ENCODE measurements at regions not wholly inside any gene's neighbourhood (a gene's known extent, or its start where the extent isn't known, plus 50 kb on each side); places are given as distances from the start of the nearest gene placed in this dataset.
"Not testable (repeated sequence)": the region's sequence is repeated elsewhere in the genome, so short reads cannot be mapped to it uniquely, and the experiment has no call there.

DNA sequence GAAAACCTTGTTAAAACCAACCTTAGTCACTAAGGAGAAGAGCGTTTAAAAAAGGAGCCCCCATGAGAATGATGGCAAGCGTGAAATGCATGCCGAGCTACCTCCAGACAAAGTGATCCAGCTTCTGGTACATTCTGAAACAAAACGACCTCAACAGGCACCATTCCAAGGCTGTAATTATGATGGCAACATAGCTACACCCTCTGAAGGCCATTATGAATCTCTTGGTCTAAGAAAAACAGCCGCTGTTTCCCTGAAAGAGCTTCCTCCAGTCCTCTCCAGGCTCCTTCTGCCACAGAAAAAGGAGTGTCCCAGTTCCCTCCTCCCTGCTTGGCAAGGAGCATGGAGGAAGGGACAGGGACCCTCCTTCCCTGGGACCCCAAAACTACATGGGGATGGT, 50.0 kb upstream of the ABLIM1 start:
- no peak for DNase-seq

DNA sequence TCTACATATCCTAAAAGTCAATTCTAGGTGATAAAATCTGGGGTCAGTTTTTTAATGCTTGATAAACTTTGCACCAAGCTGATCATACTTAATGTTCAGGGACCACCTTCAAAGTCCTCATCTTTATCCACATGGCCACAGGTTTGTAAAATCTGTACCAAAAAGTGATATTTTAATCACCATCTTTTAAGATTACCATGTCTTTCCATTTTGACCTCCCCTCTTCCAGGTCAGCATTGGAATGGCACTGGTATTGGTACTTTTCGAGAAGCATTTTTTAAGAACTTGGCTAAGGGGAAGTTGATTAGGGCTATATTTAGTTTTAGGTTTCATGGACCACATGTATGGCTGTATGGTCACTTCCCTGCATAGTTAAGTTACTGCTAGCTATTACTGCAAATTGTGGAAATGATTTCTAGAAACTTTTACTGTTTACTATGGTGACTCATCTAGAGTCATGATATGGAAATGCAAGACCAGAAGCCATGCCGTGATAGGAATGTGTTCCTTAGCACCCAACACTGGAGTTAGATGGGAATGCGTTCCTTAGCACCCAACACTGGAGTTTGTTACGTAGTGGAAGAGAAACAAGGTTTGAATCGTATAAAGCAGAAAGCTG, 50.8 kb upstream of the ABLIM1 start:
- no peak for DNase-seq

DNA sequence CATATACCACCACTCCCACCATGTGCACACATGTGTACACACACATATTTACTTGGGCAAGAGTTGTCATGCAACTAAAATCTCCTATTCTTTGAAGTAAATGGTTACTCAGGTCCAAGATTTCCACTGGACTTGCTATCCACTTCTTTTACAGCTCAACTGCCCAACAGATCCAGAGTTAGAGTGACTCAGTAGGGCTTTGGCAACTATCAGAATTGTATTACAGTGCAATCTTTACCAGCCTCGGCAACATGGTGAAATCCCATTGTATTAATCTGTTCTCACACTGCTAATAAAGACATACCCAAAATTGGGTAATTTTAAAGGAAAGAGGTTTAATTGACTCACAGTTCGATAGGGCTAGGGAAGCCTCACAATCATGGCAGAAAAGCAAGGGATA, 51.9 kb upstream of the ABLIM1 start:
- DNase-seq = no peak

DNA sequence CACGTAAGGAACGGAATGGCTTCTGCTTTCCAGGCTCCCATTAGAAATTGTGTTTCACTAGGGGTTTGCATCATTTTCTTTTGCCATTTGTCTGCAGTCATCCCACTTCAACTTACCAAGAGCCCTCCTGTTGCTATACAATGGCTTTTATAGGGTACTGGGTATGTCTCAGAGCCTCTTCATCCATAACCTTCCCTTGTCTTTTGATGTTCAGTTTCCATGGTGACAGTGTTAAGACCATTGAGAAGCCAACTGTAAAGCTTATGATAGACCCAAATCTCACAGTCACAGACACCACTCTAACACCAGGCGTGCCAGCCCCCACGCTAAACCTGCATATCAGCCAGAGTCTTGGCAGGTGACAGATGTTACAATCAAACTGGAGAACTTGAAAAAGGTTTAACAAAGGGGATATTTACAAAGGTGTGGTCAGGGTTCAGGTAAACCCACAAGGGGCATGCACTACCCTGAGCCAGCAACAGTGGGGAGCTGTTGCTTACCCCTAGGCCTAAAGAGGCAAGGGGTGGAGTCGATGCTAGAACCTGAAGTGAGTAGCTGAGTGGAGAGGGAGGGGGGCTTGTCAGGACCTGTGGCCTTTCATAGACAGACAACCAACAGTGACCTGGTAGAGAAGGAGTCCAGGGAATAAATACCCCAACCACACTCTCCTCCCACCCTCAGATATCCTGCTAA, 53.2 kb upstream of the ABLIM1 start:
- no peak for DNase-seq

DNA sequence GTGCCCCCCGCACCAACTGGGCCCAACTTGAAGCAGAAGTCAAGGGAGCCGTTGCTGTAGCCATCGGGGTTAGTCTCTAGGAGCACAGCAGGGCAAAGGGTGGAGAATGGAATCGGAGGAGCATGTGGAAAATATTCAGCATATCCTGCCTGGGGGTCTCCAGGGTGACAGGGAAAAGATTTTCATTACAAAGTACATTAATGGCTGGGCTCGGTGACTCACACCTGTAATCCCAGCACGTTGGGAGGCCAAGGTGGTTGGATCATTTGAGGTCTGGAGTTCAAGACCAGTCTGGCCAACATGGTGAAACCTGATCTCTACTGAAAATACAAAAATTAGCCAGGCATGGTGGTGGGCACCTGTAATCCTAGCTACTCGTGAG, 53.8 kb upstream of the ABLIM1 start:
- DNase-seq = no peak

DNA sequence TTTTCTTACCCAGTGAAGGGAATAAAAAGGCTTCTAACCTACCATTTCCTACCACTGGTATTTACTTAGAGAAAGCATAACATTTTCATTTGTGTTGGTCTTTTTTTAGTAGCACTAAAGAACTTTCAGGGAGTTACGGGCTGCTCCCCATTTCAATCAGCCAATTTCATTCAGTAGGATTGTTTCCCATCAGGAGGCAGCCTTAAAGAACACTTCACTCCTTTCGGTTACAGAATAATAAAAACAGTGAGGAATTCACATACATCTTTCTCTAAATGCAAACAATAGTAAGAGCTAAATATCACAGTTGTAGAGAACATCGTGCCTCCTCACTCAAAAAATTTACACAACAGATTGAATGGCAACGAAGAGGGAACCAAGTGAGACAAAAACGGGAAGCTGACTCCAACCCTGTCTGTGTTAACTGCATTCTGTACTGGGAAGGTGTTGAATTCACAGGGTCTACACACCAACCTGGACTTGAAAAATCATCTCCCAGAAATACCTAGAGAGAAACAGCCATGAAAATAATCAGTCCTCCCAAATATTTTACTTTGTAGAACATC, 55.5 kb upstream of the ABLIM1 start:
- no peak for DNase-seq

DNA sequence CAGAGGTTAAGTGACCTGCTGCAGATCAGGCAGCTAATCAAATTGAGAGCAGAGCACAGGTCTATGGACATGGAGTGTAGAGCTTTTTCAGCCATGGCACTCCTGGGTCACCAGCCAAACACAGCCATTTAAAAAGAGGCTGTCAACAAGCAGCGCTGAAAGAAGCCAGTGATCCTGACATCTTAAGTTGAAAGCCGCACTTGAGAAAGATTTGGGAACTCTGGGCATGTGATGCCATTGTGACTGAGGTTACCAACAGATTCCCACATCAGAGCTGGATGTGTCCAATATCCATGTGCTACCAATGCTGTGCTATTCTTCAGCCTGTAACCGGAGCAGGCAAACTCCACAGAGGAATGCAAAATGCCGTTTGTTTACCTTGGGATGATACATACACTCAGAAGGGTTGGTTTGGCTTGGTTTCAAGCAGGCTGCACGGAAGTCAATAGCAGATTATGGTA, 56.2 kb upstream of the ABLIM1 start:
- DNase-seq = peak; percentile 44

DNA sequence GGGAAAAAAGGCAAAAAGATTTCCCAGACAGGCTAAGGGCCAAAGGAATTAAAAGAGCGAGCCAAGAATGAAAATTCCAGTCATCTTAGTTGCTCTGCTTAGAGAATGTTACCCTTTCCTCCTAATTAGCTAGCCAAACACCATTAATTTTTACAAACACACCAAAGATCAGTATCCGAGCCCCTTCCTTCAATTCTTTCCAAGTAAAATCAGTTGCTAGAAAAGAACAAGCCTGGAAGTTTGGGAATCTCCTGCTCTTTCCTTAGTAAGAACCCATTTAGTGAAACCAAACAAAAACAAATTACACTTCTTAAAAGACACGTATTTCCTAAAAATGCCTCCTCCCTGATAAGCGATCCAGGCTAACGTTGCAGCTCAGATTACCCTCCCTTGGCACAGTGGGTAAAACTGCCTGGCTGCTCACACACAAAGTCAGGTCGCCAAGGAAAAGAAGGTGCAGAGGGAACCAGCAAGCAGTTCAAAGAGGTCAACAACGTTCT, 57.1 kb upstream of the ABLIM1 start:
- DNase-seq = no peak

DNA sequence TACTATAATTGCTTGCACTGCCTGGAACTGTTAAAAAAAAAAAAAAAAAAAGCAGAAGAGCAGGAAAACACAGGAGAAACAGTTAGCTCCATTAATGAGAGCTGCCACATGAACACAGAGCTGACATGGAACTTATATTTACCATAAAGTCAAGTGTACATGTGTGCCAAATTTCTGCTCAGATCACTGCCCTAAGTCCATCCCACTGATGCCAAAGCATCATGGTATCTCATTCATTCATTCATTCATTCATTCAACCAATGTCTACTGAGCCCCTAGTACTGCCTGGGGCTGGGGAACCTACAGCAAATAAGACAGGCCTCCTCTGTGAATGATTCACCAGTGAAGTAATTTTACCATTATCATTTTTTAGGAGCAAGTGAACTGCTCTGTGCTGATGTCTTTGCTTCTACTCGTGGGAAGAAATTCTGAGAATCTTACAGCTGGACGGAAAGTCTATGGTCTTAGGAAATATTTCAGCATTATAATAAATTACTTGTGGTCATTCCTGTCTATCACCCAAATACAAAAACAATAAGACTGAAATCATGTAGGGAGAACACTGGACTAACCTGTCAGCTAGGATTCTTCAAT, 58.8 kb upstream of the ABLIM1 start:
- DNase-seq = no peak

DNA sequence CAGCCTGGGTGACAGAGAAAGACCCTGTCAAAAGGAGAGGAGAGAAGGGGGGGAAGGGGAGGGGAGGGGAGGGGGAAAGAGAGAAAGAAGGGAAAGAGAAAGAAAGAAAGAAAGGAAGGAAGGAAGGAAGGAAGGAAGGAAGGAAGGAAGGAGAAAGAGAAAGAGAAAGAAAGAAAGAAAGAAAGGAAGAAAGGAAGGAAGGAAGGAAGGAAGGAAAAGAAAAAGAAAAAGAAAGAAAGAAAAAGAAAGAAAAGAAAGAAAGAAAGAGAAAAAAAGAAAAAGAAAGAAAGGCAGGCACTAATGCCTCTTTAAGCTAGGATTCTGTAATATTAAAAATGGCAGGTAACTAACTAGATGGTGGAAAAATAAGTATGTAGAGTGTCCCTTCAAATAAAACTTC, 59.8 kb upstream of the ABLIM1 start:
- not testable (repeated sequence) for DNase-seq

DNA sequence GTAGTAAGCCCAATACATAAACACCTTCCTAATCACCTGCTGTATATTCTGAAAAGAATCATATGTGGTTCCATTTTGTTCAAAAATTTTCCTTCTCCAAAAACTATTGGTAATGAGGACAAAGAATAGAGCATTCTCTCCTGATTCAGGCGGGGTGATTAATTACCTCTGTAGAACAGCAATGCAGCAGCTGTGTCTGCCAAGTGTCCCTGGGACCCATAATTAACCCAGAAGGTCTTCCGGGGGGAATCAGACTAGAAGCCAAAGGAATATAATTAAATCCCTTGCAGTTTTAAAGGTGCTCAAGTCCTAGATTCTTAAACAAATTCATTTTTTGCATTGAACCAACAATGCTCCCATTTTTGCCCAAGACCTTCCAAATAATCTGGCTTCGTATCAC, 60.3 kb upstream of the ABLIM1 start:
- DNase-seq = no peak

DNA sequence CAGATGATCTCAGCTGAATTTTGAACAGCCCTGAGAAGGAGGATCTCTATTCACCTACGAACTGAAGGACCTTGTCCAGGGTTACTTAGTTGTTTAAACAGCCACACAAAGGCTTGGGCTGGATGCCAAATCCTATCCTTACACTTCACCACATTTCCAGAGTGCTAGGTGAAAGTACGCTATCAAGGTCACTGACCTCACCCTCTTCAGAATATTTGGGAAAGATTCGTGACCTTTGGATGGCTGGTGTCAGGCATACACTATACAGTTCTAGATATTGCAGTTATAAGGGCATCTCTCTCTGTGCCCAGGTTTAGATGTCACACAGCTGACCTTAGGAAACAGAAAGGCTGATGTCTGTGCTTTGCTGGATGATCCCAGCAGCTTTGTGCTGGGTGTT, 61.2 kb upstream of the ABLIM1 start:
- DNase-seq = no peak

DNA sequence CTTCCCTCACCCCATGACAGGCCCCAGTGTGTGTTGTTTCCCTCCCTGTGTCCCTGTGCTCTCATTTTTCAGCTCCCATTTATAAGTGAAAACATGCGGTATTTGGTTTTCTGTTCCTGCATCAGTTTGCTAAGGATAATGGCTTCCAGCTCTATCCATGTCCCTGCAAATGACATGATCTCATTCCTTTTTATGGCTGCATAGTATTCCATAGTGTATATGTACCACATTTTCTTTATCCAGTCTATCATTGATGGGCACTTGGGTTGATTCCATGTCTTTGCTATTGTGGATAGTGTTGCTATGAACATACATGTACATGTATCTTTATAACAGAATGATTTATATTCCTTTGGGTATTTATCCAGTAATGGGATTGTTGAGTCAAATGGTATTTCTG, 61.9 kb upstream of the ABLIM1 start:
- not testable (repeated sequence) for DNase-seq

DNA sequence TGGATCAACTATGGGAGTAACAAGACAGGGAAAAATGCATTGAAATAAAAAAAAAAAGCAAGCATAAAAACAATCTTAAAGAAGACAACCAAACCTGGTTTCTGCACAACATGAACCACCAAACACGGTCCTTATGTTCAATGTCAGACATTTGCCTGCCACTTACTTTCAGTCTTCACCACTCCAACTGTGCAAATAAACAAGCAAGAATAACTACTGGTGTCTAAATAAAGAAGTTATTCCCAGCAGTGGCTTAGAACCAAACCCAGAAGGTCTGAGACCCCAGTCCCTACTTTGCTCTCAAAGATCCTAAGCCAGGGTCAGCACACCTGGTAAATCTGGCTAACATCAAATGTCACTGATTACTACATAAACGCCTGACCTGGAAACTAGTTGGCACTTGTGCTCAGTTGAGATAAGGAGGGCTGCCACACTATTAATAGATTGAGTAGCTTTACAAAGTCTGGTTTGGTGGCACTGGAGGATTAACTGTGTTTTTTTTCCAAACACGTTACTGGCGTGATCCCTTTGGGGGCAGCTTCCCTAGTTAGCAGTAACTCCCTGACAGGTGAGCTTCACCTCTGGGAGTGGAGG, 62.7 kb upstream of the ABLIM1 start:
- no peak for DNase-seq

DNA sequence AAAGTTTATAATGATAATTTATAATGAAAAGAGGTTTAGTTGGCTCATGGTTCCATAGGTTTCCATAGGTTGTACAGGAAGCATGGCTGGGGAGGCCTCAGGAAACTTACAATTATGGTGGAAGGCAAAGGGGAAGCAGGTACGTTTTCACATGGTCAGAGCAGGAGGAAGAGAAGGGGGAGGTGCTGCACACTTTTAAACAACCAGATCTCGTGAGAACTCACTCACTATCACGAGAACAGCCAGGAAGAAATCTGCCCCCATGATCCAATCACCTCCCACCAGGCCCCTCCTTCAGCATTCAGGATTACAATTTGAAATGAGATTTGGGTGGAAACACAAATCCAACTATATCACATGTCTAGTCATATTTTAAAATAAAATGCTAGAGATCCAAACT, 64.1 kb upstream of the ABLIM1 start:
- not testable (repeated sequence) for DNase-seq

DNA sequence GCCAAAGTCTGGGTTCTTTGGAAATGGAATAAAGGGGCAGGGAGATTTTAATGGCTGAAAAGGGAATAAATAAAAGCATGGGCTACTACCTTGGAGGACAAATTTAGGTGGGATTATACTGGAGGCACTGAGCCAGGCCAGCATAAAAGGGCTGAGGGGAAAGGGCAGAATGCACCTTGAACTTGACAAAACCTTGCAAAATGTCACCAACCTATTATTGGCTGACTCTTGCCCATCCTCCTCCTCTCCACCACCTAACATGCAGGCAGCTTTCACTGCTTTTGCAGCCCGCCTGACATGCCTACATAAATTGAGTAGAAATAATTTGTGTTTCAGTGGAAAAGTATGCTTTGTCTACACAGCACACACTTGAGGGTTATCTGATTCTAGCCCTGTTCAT, 65.3 kb upstream of the ABLIM1 start:
- no peak for DNase-seq

DNA sequence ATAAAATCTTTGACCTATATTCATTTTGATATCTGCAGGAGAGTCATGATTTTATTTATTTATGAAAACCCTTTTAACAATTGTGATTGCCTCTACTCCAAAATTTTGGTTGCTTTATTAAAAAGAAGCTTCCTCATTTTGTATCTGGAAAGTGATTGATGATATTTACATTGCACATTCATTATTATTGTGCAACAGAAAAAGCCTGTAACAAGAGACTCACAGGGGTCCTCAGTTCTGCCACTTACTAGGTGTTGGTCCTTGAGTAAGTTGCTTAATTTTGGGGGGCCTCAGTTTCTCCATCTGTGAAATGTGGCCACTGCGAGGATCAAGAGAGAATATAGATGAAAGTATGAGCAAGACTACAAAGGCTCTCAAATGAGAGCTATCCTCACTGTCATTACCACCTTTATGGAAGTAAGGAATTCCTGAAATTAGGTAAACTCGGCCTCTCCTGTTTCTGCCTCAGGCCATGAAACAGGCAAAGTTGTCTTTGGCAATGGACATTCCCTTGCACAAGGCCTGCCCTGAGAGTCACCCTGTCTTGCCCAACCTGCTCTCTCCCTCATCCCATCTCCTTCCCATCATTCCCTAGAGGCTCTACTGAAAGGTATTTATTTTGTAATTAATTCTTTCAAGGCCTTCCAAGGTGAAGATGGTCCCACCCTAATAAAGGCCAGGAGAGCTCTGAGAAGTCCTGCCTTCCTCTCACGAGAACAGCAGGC, 66.1 kb upstream of the ABLIM1 start:
- DNase-seq = no peak

DNA sequence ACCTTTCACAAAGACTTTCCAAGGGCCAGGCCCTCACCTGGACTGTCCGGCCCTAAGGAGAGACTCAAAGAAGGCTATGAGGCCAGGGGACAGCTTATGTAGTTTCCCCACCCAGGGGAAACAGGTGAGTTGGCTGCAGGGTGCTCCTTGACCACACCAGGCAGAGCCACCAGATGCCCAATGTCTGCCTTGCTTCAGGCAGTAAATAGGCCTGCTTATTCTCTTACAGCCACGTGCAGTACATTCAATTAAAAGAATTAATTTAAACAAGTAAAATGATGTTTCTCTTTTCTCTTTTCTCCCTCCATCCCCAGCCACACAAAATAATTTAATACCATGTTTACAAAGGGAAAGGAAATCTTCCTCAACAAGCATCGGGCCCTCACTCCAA, 66.6 kb upstream of the ABLIM1 start:
- no peak for DNase-seq

DNA sequence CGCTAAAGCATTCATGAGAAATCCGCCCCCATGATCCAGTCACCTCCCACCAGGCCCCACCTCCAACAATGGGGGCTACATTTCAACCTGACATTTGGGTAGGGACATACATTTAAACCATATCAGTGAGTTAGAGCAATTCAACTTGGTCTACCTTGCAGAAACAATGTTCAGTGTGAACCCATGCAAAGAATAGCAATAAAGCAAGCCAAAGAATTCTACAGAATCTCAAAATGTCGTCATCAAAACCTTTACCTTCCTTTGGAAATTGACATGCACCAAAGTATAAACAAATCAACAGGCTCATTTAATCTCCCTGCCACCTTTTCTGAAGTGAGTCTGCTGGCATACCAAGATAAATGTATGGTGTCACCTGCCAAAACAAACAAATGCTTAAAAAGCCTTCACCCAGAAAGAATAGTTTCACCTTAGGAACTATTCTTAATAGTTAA, 68.8 kb upstream of the ABLIM1 start:
- no peak for DNase-seq

DNA sequence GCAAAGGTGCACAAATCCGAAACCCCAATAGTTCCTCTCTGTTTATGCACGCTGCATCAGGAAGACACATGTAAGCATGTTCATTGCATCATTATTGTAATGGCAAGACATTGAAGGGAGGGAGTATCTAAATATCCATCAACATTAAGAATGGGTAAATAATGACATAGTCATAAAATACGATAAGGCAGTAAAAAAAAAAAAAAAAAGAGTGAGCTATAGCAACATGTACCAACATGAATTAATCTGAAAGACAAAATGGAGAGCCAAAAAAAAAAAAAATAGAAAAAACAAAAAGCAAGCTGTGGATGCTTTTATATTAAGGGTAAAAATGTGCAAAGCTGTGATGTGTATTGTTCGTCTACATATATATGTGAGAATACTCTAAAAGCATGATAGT, 70.2 kb upstream of the ABLIM1 start:
- no peak for DNase-seq

DNA sequence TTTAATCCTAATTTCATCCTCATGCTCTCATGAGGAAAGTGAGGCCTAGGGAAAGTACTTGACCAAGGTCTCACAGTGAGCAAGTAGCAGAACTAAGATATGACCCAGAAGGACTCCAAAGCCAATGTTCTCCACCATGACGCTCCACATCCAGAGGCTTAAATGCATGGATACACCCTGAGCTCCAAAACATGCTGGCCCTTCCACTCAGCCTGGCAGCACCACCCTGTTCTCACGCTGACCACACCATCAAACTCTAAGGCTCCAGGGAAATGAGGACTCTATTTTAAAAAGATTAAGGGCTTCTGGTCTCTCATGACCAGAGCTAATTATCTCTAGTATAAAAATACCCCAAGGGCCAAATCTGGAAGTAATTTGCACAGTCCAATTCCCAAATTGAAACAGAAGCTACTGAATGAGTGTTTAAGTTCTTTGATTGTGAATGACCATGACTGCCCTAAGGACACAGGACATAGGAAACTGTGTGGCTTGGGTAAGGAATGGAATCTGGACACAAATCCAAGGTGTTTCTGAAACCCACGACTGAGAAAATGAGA, 71.1 kb upstream of the ABLIM1 start:
- no peak for DNase-seq

DNA sequence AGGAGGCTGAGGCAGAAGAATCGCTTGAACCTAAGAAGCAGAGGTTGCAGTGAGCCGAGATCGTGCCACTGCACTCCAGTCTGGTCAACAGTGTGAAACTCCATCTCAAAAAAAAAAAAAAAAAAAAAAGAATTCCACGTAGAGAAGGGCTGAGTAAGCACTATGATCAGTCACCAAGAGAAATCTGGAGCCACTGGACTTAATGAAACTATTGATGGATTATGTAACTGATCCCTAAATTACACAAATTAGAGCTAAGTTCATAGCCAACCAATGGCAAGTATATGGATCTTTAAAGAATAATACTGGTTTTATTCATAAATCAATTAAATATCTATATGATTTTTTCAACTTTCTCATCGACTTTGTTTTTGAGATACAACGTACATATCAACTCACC, 72.2 kb upstream of the ABLIM1 start:
- no peak for DNase-seq

DNA sequence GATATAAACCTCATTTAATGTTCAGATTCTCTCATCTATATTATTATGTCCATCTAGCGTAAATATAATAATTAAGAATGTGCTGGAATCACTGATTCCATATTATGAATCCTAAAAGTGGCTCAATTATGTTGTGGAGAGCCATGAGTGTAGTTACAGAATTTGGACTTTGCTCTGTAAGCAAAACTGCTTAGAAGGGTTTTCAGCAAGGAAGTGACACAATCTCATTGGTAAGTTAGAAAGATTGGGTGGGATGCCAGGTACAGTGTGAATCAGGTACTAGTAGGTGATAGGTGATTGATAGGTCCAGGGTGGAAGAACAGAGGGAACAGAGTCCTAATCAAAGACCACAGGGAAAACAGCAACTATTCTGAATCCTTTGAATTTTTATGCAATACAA, 74.9 kb upstream of the ABLIM1 start:
- no peak for DNase-seq

Data from right hindlimb (tissue), 1 donor.